ENCODE measurements at regions not wholly inside any gene's neighbourhood (a gene's known extent, or its start where the extent isn't known, plus 50 kb on each side); places are given as distances from the start of the nearest gene placed in this dataset.

DNA sequence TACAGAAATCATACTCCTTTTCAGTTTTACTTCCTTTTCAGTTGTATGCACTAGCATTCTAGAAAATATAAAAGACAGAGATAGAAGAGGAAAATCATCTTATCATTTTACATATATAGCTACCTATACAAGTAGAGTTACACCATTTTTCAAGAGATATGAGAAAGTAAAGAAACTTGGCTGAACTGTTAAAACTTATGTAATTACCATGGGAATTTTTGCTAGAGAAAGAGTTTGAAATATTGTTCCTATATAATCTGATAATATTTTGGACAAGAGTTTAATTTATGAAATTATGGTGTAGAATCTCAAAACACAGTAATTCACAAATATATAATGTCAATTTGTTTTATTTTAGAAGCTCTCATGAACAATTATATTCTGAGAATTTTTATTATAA, 180.8 kb downstream of the PLPPR4 start:
- H2BK12ac ChIP-seq (ENCODE audit: low read length): no peak overlapping the region
- no peaks in the 10 kb centered on the region for H3K79me1 ChIP-seq (ENCODE audit: low read depth, low read length)
- H2BK5ac ChIP-seq (ENCODE audit: low read length): no peak overlapping the region
- no peak overlapping the region for H3K23ac ChIP-seq (ENCODE audit: low read depth, low read length, poor library complexity)
- no peak for DNase-seq (ENCODE audit: low spot score)
- H2AFZ ChIP-seq (ENCODE audit: low read length): no peak overlapping the region
- H3K27me3 ChIP-seq (ENCODE audit: control insufficient read depth in 3 of 3, insufficient read depth in 3 of 3, low read depth in 1 of 3, low read length in 3 of 3): no peaks in the 10 kb centered on the region
- no peaks in the 10 kb centered on the region for H3K4me1 ChIP-seq (ENCODE audit: control insufficient read depth in 2 of 2, insufficient read depth in 1 of 2, low read depth in 1 of 2, low read length in 2 of 2)
- no peak overlapping the region for H3K14ac ChIP-seq (ENCODE audit: low read length)
- no peak overlapping the region for H2BK15ac ChIP-seq (ENCODE audit: low read length)
- H3K9ac ChIP-seq (ENCODE audit: low read depth, low read length, poor library complexity): no peak overlapping the region
- H3K4ac ChIP-seq (ENCODE audit: low read length): no peak overlapping the region
- no peak overlapping the region for H2BK120ac ChIP-seq (ENCODE audit: low read depth, low read length)
- no peak overlapping the region for H3K4me2 ChIP-seq (ENCODE audit: insufficient read depth, low read length, poor library complexity, severe bottlenecking)
- H4K91ac ChIP-seq (ENCODE audit: low read depth, low read length, poor library complexity): no peak overlapping the region
- no peak overlapping the region for H3K18ac ChIP-seq (ENCODE audit: low read length)
- H3K4me3 ChIP-seq (ENCODE audit: low read length in 2 of 2): no peak overlapping the region
- no peak overlapping the region for H4K8ac ChIP-seq (ENCODE audit: low read depth, low read length)
- H3K9me3 ChIP-seq (replicated peaks in 1 of 2; ENCODE audit: control insufficient read depth in 2 of 2, insufficient read depth in 1 of 2, low read depth in 1 of 2, low read length in 2 of 2): no peaks in the 10 kb centered on the region
- no peak overlapping the region for H2AK5ac ChIP-seq (ENCODE audit: low read depth, low read length)
- H3K27ac ChIP-seq (replicated peaks; ENCODE audit: low read length): no peak overlapping the region
- no peaks in the 10 kb centered on the region for H3K36me3 ChIP-seq (replicated peaks in 1 of 2; ENCODE audit: control insufficient read depth in 2 of 2, insufficient read depth in 2 of 2, low read length in 2 of 2)

- H3K79me1 ChIP-seq (ENCODE audit: low read depth, low read length): no peaks in the 10 kb centered on the region
- H3K36me3 ChIP-seq (replicated peaks in 1 of 2; ENCODE audit: control insufficient read depth in 2 of 2, insufficient read depth in 2 of 2, low read length in 2 of 2): no peaks in the 10 kb centered on the region
- no peak overlapping the region for H3K27ac ChIP-seq (replicated peaks; ENCODE audit: low read length)
- H3K4me1 ChIP-seq (ENCODE audit: control insufficient read depth in 2 of 2, insufficient read depth in 1 of 2, low read depth in 1 of 2, low read length in 2 of 2): no peaks in the 10 kb centered on the region
- H3K4me3 ChIP-seq (ENCODE audit: low read length in 2 of 2): no peak overlapping the region
- H2BK120ac ChIP-seq (ENCODE audit: low read depth, low read length): no peak overlapping the region
- no peak overlapping the region for H3K23ac ChIP-seq (ENCODE audit: low read depth, low read length, poor library complexity)
- H2BK12ac ChIP-seq (ENCODE audit: low read length): no peak overlapping the region
- no peak overlapping the region for H3K4me2 ChIP-seq (ENCODE audit: insufficient read depth, low read length, poor library complexity, severe bottlenecking)
- no peak overlapping the region for H2BK15ac ChIP-seq (ENCODE audit: low read length)
- no peak overlapping the region for H2AK5ac ChIP-seq (ENCODE audit: low read depth, low read length)
- no peak overlapping the region for H2AFZ ChIP-seq (ENCODE audit: low read length)
- H3K14ac ChIP-seq (ENCODE audit: low read length): no peak overlapping the region
- H3K4ac ChIP-seq (ENCODE audit: low read length): no peak overlapping the region
- DNase-seq (ENCODE audit: low spot score): no peak
- no peak overlapping the region for H4K8ac ChIP-seq (ENCODE audit: low read depth, low read length)
- no peak overlapping the region for H2BK5ac ChIP-seq (ENCODE audit: low read length)
- no peaks in the 10 kb centered on the region for H3K9me3 ChIP-seq (replicated peaks in 1 of 2; ENCODE audit: control insufficient read depth in 2 of 2, insufficient read depth in 1 of 2, low read depth in 1 of 2, low read length in 2 of 2)
- no peaks in the 10 kb centered on the region for H3K27me3 ChIP-seq (ENCODE audit: control insufficient read depth in 3 of 3, insufficient read depth in 3 of 3, low read depth in 1 of 3, low read length in 3 of 3)
- no CpG with 5 or more reads among the region's 1 CpG for WGBS, 2 donors (ENCODE audit: extremely low coverage in 2 of 2, insufficient read length in 2 of 2, insufficient replicate concordance in 1 of 2)
- H4K91ac ChIP-seq (ENCODE audit: low read depth, low read length, poor library complexity): no peak overlapping the region
- H3K18ac ChIP-seq (ENCODE audit: low read length): no peak overlapping the region
- no peak overlapping the region for H3K9ac ChIP-seq (ENCODE audit: low read depth, low read length, poor library complexity)
These were observed 181.2 kb downstream of the PLPPR4 start for GRCh38 chr1:99445486-99445885.

DNA sequence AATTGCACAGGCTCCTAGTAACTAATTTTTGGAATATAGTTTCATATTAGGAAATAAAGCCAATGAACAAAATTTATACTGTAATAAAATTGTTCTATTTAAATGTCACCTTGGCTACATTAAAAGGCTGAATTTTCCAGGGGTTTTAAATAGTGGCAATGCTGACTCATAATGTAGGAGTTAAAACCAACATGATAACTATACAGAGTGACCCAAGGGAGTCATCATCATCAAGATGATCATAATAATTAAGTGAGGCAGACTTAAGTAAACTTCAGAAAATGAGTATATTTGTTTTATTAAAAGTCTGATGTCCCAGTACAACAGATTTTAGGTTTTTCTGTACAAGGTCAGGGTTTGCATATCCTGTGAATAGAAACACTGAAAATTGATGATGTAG, 183.4 kb downstream of the PLPPR4 start:
- Histone ChIP-seq H3K27me3 (ENCODE audit: control insufficient read depth in 3 of 3, insufficient read depth in 3 of 3, low read depth in 1 of 3, low read length in 3 of 3) (no peaks in the 10 kb centered on the region), H2BK120ac (ENCODE audit: low read depth, low read length) (no peak overlapping the region), H3K79me1 (ENCODE audit: low read depth, low read length) (no peaks in the 10 kb centered on the region), H3K4me3 (ENCODE audit: low read length in 2 of 2) (no peak overlapping the region), H3K27ac (replicated peaks; ENCODE audit: low read length) (no peak overlapping the region), H3K9ac (ENCODE audit: low read depth, low read length, poor library complexity) (no peak overlapping the region), H3K4me1 (ENCODE audit: control insufficient read depth in 2 of 2, insufficient read depth in 1 of 2, low read depth in 1 of 2, low read length in 2 of 2) (no peaks in the 10 kb centered on the region), H2BK5ac (ENCODE audit: low read length) (no peak overlapping the region), H2BK12ac (ENCODE audit: low read length) (no peak overlapping the region), H3K14ac (ENCODE audit: low read length) (no peak overlapping the region), H3K4ac (ENCODE audit: low read length) (no peak overlapping the region), H2BK15ac (ENCODE audit: low read length) (no peak overlapping the region), H3K23ac (ENCODE audit: low read depth, low read length, poor library complexity) (no peak overlapping the region), H3K18ac (ENCODE audit: low read length) (no peak overlapping the region), H2AFZ (ENCODE audit: low read length) (no peak overlapping the region), H2AK5ac (ENCODE audit: low read depth, low read length) (no peak overlapping the region), H4K91ac (ENCODE audit: low read depth, low read length, poor library complexity) (no peak overlapping the region), H4K8ac (ENCODE audit: low read depth, low read length) (no peak overlapping the region), H3K9me3 (replicated peaks in 1 of 2; ENCODE audit: control insufficient read depth in 2 of 2, insufficient read depth in 1 of 2, low read depth in 1 of 2, low read length in 2 of 2) (no peaks in the 10 kb centered on the region), H3K4me2 (ENCODE audit: insufficient read depth, low read length, poor library complexity, severe bottlenecking) (no peak overlapping the region), H3K36me3 (replicated peaks in 1 of 2; ENCODE audit: control insufficient read depth in 2 of 2, insufficient read depth in 2 of 2, low read length in 2 of 2) (no peaks in the 10 kb centered on the region)
- no peak for DNase-seq (ENCODE audit: low spot score)

- WGBS, 2 donors (ENCODE audit: extremely low coverage in 2 of 2, insufficient read length in 2 of 2, insufficient replicate concordance in 1 of 2): no CpG with 5 or more reads among the region's 3 CpGs
- Histone ChIP-seq H2BK12ac (ENCODE audit: low read length) (no peak overlapping the region), H3K27ac (replicated peaks; ENCODE audit: low read length) (no peak overlapping the region), H3K9ac (ENCODE audit: low read depth, low read length, poor library complexity) (no peak overlapping the region), H3K4me1 (ENCODE audit: control insufficient read depth in 2 of 2, insufficient read depth in 1 of 2, low read depth in 1 of 2, low read length in 2 of 2) (no peaks in the 10 kb centered on the region), H3K18ac (ENCODE audit: low read length) (no peak overlapping the region), H3K79me1 (ENCODE audit: low read depth, low read length) (no peaks in the 10 kb centered on the region), H2BK120ac (ENCODE audit: low read depth, low read length) (no peak overlapping the region), H3K4ac (ENCODE audit: low read length) (no peak overlapping the region), H3K4me2 (ENCODE audit: insufficient read depth, low read length, poor library complexity, severe bottlenecking) (no peak overlapping the region), H3K36me3 (replicated peaks in 1 of 2; ENCODE audit: control insufficient read depth in 2 of 2, insufficient read depth in 2 of 2, low read length in 2 of 2) (no peaks in the 10 kb centered on the region), H3K4me3 (ENCODE audit: low read length in 2 of 2) (no peak overlapping the region), H3K23ac (ENCODE audit: low read depth, low read length, poor library complexity) (no peak overlapping the region), H2AFZ (ENCODE audit: low read length) (no peak overlapping the region), H2BK15ac (ENCODE audit: low read length) (no peak overlapping the region), H4K91ac (ENCODE audit: low read depth, low read length, poor library complexity) (no peak overlapping the region), H3K27me3 (ENCODE audit: control insufficient read depth in 3 of 3, insufficient read depth in 3 of 3, low read depth in 1 of 3, low read length in 3 of 3) (no peaks in the 10 kb centered on the region), H3K9me3 (replicated peaks in 1 of 2; ENCODE audit: control insufficient read depth in 2 of 2, insufficient read depth in 1 of 2, low read depth in 1 of 2, low read length in 2 of 2) (no peaks in the 10 kb centered on the region), H2AK5ac (ENCODE audit: low read depth, low read length) (no peak overlapping the region), H3K14ac (ENCODE audit: low read length) (no peak overlapping the region), H2BK5ac (ENCODE audit: low read length) (no peak overlapping the region), H4K8ac (ENCODE audit: low read depth, low read length) (no peak overlapping the region)
- DNase-seq (ENCODE audit: low spot score): no peak
These were observed 190.2 kb upstream of the PALMD start for GRCh38 chr1:99455760-99456159.

All from neuronal stem cell (in vitro differentiated cells).